GM23338 (cell line): ENCODE measurements at regions not wholly inside any gene's neighbourhood (a gene's known extent, or its start where the extent isn't known, plus 50 kb on each side); places are given as distances from the start of the nearest gene placed in this dataset.

Experiments
- ATAC-seq: fragments of 200-7000 bp; cut with Tn5 transposase; 3 replicates; pipeline ENCODE4 v1.9.1; 2020
- DNase-seq: peaks from one replicate; pipeline ENCODE4 v3.0.0-alpha.2; 2015; ENCODE audit warnings: low spot score
- H2AFZ ChIP-seq: fragments of 200-600 bp; sonication (generic); 2 replicates; pipeline ENCODE4 v1.8.0; 2016; ENCODE audit warnings: antibody characterized with exemption, mild to moderate bottlenecking, moderate library complexity
- H3F3A ChIP-seq: fragments of 200-600 bp; sonication (generic); replicated peaks from 2 replicates; pipeline ENCODE4 v1.8.0; 2017; ENCODE audit warnings: antibody characterized with exemption, mixed run types, low read depth
- H3K27ac ChIP-seq: fragments of 200-600 bp; sonication (generic); 2 replicates; pipeline ENCODE4 v1.6.1; 2016; ENCODE audit warnings: low read depth
- H3K27me3 ChIP-seq: fragments of 200-600 bp; sonication (generic); 2 replicates; pipeline ENCODE4 v1.8.0; 2016; ENCODE audit warnings: mild to moderate bottlenecking, mixed run types, moderate library complexity; ENCODE audit not compliant: insufficient read depth
- H3K36me3 ChIP-seq: fragments of 200-600 bp; sonication (generic); 2 replicates; pipeline ENCODE4 v1.8.0; 2016; ENCODE audit warnings: mild to moderate bottlenecking; ENCODE audit not compliant: insufficient read depth
- H3K4me1 ChIP-seq: fragments of 200-600 bp; sonication (generic); 2 replicates; pipeline ENCODE4 v1.8.0; 2016; ENCODE audit warnings: mild to moderate bottlenecking, moderate library complexity; ENCODE audit not compliant: insufficient read depth
- H3K4me2 ChIP-seq: fragments of 200-600 bp; sonication (generic); 2 replicates; pipeline ENCODE4 v1.7.1; 2017; ENCODE audit warnings: mixed run types
- H3K4me3 ChIP-seq: fragments of 200-600 bp; sonication (generic); 2 replicates; pipeline ENCODE4 v1.6.1; 2016; ENCODE audit warnings: mixed run types
- H3K79me2 ChIP-seq: fragments of 200-600 bp; sonication (generic); replicated peaks from 2 replicates; pipeline ENCODE4 v1.8.0; 2017; ENCODE audit warnings: mild to moderate bottlenecking; ENCODE audit not compliant: insufficient read depth
- H3K9me2 ChIP-seq: fragments of 200-600 bp; sonication (generic); 2 replicates; pipeline ENCODE4 v1.8.0; 2017; ENCODE audit not compliant: insufficient read depth
- H4K20me1 ChIP-seq: fragments of 200-600 bp; sonication (generic); replicated peaks from 2 replicates; pipeline ENCODE4 v1.8.0; 2017; ENCODE audit warnings: mild to moderate bottlenecking; ENCODE audit not compliant: insufficient read depth
- H3K27ac Mint-ChIP-seq: 2 replicates; pipeline ENCODE4 v1.8.0; 2020; ENCODE audit warnings: inconsistent platforms, mild to moderate bottlenecking, moderate library complexity, mixed read lengths
- H3K27me3 Mint-ChIP-seq: 3 replicates; pipeline ENCODE4 v1.8.0; 2022; ENCODE audit warnings: low read depth, mild to moderate bottlenecking, moderate library complexity, mixed read lengths, inconsistent platforms; ENCODE audit not compliant: insufficient read depth, poor library complexity
- H3K36me3 Mint-ChIP-seq: 3 replicates; pipeline ENCODE4 v1.8.0; 2021; ENCODE audit warnings: low read depth, mild to moderate bottlenecking, inconsistent platforms, moderate library complexity, mixed read lengths
- H3K4me1 Mint-ChIP-seq: 3 replicates; pipeline ENCODE4 v1.8.0; 2020; ENCODE audit warnings: mild to moderate bottlenecking, inconsistent platforms, mixed read lengths
- H3K4me3 Mint-ChIP-seq: 3 replicates; pipeline ENCODE4 v1.8.0; 2021; ENCODE audit warnings: moderate library complexity, mild to moderate bottlenecking, inconsistent platforms, mixed read lengths
- H3K9me3 Mint-ChIP-seq: 3 replicates; pipeline ENCODE4 v1.8.0; 2020; ENCODE audit warnings: moderate library complexity, mild to moderate bottlenecking, inconsistent platforms, mixed read lengths
- CREB1 ChIP-seq: fragments of 250-450 bp; sonication (Bioruptor Pico); IDR thresholded peaks from 2 replicates; pipeline ENCODE4 v1.5.0; 2020; ENCODE audit warnings: low read depth, mild to moderate bottlenecking, moderate library complexity
- CTCF ChIP-seq, 2 experiments: fragments of 200-600 bp in 1 of 2; sonication (generic) in 1 of 2; conservative IDR thresholded peaks; 2 replicates each; pipeline versions ENCODE4 v1.5.1 to v1.6.1; 2016 to 2017; ENCODE audit warnings: antibody characterized with exemption in 2 of 2, low read depth in 2 of 2, mild to moderate bottlenecking in 2 of 2, moderate library complexity in 1 of 2
- EZH2 ChIP-seq: fragments of 200-600 bp; sonication (generic); IDR thresholded peaks from one replicate; pipeline ENCODE4 v1.8.0; 2017; ENCODE audit warnings: antibody characterized with exemption, mild to moderate bottlenecking, low read depth; ENCODE audit not compliant: unreplicated experiment
- EZH2phosphoT487 ChIP-seq: fragments of 200-600 bp; sonication (generic); IDR thresholded peaks from one replicate; pipeline ENCODE4 v1.8.1; 2018; ENCODE audit warnings: antibody characterized with exemption; ENCODE audit not compliant: unreplicated experiment
- JUNB ChIP-seq: IDR thresholded peaks from one replicate; pipeline ENCODE4 v1.6.1; 2016; ENCODE audit warnings: antibody characterized with exemption; ENCODE audit not compliant: unreplicated experiment
- NANOG ChIP-seq: IDR thresholded peaks from 2 replicates; pipeline ENCODE4 v1.6.1; 2016; ENCODE audit warnings: antibody characterized with exemption, borderline replicate concordance
- POLR2AphosphoS5 ChIP-seq: IDR thresholded peaks from 2 replicates; pipeline ENCODE4 v1.6.1; 2016; ENCODE audit warnings: antibody characterized with exemption, low read depth
- REST ChIP-seq: IDR thresholded peaks from one replicate; pipeline ENCODE4 v1.6.1; 2018; ENCODE audit warnings: antibody characterized with exemption; ENCODE audit not compliant: unreplicated experiment
- STAT1 ChIP-seq: IDR thresholded peaks from one replicate; pipeline ENCODE4 v1.6.1; 2016; ENCODE audit warnings: antibody characterized with exemption; ENCODE audit not compliant: unreplicated experiment
- ZNF114 ChIP-seq: fragments of 250-450 bp; sonication (Bioruptor Pico); IDR thresholded peaks from 2 replicates; pipeline ENCODE4 v1.5.0; 2020; ENCODE audit warnings: mild to moderate bottlenecking, moderate library complexity
- ZNF331 ChIP-seq: fragments of 250-450 bp; sonication (Bioruptor Pico); IDR thresholded peaks from 2 replicates; pipeline ENCODE4 v1.5.0; 2020; ENCODE audit warnings: low read depth, mild to moderate bottlenecking, moderate library complexity
- ZNF462 ChIP-seq: fragments of 250-450 bp; sonication (Bioruptor Pico); IDR thresholded peaks from 2 replicates; pipeline ENCODE4 v1.5.0; 2020; ENCODE audit warnings: mild to moderate bottlenecking, moderate library complexity
- TF ChIP-seq, protein P1 (sequence below): IDR thresholded peaks from 2 replicates; pipeline ENCODE4 v1.6.1; 2016; ENCODE audit warnings: antibody characterized with exemption

GRCh38 chr3:73687106-73688004 is 62.6 kb upstream of the PDZRN3 start:
- H2AFZ ChIP-seq: peak overlapping the region; percentile 73
- H4K20me1 ChIP-seq: no peaks in the 10 kb centered on the region
- H3K9me3 Mint-ChIP-seq: no peaks in the 10 kb centered on the region
- no peak overlapping the region for H3K4me2 ChIP-seq
- H3K27me3 Mint-ChIP-seq: peaks cover 3% of the 10 kb centered on the region
- H3K4me1 Mint-ChIP-seq: peaks cover 27% of the 10 kb centered on the region
- ATAC-seq: no peak
- H3K27me3 ChIP-seq: no peaks in the 10 kb centered on the region
- no peak for TF ChIP-seq EZH2
- no peak for TF ChIP-seq JUNB
- TF ChIP-seq NANOG: no peak
- TF ChIP-seq ZNF462 (CRISPR knock-in tag): no peak
- TF ChIP-seq POLR2AphosphoS5: no peak
- no peak for TF ChIP-seq ZNF331
- no peak for TF ChIP-seq STAT1
- no peak for TF ChIP-seq CREB1 (CRISPR knock-in tag)
- no peak for TF ChIP-seq ZNF114 (CRISPR knock-in tag)
- no peak for TF ChIP-seq EZH2phosphoT487
- TF ChIP-seq CTCF (conservative IDR thresholded peaks at IDR 0.05; ENCODE audit: low read depth in 2 of 2): no peak
- TF ChIP-seq, protein P1, sequence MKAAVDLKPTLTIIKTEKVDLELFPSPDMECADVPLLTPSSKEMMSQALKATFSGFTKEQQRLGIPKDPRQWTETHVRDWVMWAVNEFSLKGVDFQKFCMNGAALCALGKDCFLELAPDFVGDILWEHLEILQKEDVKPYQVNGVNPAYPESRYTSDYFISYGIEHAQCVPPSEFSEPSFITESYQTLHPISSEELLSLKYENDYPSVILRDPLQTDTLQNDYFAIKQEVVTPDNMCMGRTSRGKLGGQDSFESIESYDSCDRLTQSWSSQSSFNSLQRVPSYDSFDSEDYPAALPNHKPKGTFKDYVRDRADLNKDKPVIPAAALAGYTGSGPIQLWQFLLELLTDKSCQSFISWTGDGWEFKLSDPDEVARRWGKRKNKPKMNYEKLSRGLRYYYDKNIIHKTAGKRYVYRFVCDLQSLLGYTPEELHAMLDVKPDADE: no peak
- no peak for TF ChIP-seq REST
- H3K27ac Mint-ChIP-seq: no peak overlapping the region; the same call in 1 of the 2 replicates
- no peak overlapping the region for H3K27ac ChIP-seq
- DNase-seq: no peak
- H3K9me2 ChIP-seq: no peaks in the 10 kb centered on the region
- H3K4me1 ChIP-seq: peaks cover 26% of the 10 kb centered on the region
- no peaks in the 10 kb centered on the region for H3K79me2 ChIP-seq
- no peak overlapping the region for H3K4me3 ChIP-seq
- no peak overlapping the region for H3K4me3 Mint-ChIP-seq
- H3F3A ChIP-seq: no peaks in the 10 kb centered on the region
- H3K36me3 Mint-ChIP-seq: no peaks in the 10 kb centered on the region
- no peaks in the 10 kb centered on the region for H3K36me3 ChIP-seq
